ENCODE measurements at regions not wholly inside any gene's neighbourhood (a gene's known extent, or its start where the extent isn't known, plus 50 kb on each side); places are given as distances from the start of the nearest gene placed in this dataset.

DNA sequence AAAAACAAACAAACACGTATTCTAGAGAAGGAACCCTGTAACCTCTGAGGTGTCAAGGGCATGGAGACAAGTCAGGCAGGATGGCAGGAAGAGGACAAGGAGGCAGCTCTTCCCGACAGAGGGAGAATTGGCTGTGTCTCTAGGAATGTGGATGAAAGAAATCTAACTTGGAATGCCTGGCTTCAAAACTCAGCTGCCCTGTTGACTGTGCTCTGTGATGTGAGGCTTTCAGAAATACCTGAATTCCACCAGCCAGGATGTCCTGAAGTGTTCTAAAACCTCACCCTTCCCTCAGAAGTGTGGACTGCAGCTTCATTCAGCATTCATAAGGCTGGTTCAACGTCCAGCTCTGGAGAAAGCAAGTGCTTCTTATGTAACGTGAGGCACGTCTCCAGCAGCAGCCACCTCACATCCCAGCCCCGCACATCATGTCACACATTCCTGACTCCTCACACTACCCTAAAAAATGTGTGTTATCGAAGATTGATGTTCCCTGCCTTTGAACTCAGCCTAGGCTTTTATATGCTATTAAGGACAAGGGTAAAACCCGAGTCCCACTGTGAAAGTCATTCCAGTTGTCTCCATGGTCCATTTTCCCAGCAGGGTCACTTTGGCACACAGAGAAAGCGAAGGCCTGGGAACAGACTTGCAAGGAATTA, 398.9 kb downstream of the ETS1 start:
- no peak for DNase-seq
- Mint-ChIP-seq H3K4me3 (no peak overlapping the region), H3K27ac (no peak overlapping the region; the same call in 1 of the 2 replicates), H3K27me3 (ENCODE audit: insufficient read depth) (no peaks in the 10 kb centered on the region; the same call in 1 of the 2 replicates), H3K9me3 (peaks cover 8% of the 10 kb centered on the region; the same call in 1 of the 2 replicates), H3K36me3 (ENCODE audit: low read depth) (peaks cover 22% of the 10 kb centered on the region), H3K4me1 (ENCODE audit: low read depth) (peaks cover 17% of the 10 kb centered on the region)
- TF ChIP-seq, protein P1, sequence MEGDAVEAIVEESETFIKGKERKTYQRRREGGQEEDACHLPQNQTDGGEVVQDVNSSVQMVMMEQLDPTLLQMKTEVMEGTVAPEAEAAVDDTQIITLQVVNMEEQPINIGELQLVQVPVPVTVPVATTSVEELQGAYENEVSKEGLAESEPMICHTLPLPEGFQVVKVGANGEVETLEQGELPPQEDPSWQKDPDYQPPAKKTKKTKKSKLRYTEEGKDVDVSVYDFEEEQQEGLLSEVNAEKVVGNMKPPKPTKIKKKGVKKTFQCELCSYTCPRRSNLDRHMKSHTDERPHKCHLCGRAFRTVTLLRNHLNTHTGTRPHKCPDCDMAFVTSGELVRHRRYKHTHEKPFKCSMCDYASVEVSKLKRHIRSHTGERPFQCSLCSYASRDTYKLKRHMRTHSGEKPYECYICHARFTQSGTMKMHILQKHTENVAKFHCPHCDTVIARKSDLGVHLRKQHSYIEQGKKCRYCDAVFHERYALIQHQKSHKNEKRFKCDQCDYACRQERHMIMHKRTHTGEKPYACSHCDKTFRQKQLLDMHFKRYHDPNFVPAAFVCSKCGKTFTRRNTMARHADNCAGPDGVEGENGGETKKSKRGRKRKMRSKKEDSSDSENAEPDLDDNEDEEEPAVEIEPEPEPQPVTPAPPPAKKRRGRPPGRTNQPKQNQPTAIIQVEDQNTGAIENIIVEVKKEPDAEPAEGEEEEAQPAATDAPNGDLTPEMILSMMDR (IDR thresholded peaks at IDR 0.05): no peak

DNA sequence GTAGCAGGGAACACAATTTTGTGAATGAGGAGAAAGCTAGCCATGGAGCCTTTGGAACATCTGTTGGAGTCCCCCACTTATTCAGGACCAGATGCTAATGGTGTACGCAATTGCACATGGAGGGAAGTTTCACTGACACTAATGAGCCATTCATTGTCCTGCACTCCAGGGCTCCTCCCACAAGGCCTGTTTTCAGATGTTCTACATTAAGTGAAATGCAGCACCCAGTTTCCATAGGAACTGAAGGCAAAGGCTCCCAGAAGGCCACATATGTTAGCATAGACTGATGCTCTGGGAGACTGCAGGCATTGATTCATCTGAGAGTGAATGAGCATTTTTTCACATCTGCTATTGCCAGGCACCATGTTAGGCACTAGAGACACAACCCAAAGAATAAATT, 399.5 kb downstream of the ETS1 start:
- H3K36me3 Mint-ChIP-seq (ENCODE audit: low read depth): peaks cover 22% of the 10 kb centered on the region
- TF ChIP-seq, protein P1 (IDR thresholded peaks at IDR 0.05): no peak
- peaks cover 8% of the 10 kb centered on the region; the same call in 1 of the 2 replicates for H3K9me3 Mint-ChIP-seq
- H3K4me1 Mint-ChIP-seq (ENCODE audit: low read depth): peaks cover 17% of the 10 kb centered on the region
- H3K4me3 Mint-ChIP-seq: no peak overlapping the region
- H3K27ac Mint-ChIP-seq: no peak overlapping the region; the same call in 1 of the 2 replicates
- no peak for DNase-seq
- no peaks in the 10 kb centered on the region; the same call in 1 of the 2 replicates for H3K27me3 Mint-ChIP-seq (ENCODE audit: insufficient read depth)

DNA sequence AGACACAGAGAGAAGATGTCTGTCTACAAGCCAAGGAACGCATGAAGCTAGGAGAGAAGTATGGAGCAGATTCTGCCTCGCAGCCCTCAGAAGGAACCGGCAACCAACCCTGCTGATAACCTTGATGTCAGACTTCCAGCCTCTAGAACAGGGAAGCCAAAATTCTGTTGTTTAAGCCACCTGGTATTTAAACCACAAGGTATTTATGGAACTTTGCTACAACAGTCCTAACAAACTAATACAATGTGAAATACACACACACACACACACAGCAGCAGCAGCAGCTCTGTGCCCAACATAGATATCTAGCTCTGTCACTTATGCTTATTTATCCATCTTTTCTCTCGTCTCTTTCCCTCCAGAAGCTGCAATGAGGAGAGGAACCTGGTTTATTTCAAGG, 400.0 kb downstream of the ETS1 start:
- H3K27ac Mint-ChIP-seq: no peak overlapping the region
- DNase-seq: no peak
- H3K27me3 Mint-ChIP-seq (ENCODE audit: insufficient read depth): no peaks in the 10 kb centered on the region; the same call in 1 of the 2 replicates
- peaks cover 22% of the 10 kb centered on the region for H3K36me3 Mint-ChIP-seq (ENCODE audit: low read depth)
- TF ChIP-seq, protein P1 (IDR thresholded peaks at IDR 0.05): no peak
- no peak overlapping the region for H3K4me3 Mint-ChIP-seq
- H3K4me1 Mint-ChIP-seq (ENCODE audit: low read depth): peaks cover 17% of the 10 kb centered on the region
- H3K9me3 Mint-ChIP-seq: peaks cover 8% of the 10 kb centered on the region; the same call in 1 of the 2 replicates

DNA sequence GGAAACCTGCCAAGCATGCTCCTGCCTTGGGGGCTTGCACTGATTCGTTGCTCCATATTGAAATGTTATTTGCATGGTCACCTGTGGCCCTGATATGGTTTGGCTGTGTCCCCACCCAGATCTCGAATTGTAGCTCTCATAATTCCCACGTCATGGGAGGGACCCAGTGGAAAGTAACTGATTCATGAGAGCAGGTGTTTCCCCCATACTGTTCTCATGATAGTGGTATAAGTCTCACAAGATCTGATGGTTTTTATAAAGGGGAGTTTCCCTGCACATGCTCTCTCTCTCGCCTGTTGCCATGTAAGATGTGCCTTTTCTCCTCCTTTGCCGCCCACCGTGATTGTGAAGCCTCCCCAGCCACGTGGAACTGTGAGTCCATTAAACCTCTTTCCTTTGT, 402.4 kb downstream of the ETS1 start:
- H3K4me3 Mint-ChIP-seq: no peak overlapping the region
- peaks cover 22% of the 10 kb centered on the region for H3K36me3 Mint-ChIP-seq (ENCODE audit: low read depth)
- no peak for DNase-seq
- no peak overlapping the region for H3K27ac Mint-ChIP-seq
- TF ChIP-seq, protein P1 (IDR thresholded peaks at IDR 0.05): no peak
- no peaks in the 10 kb centered on the region; the same call in 1 of the 2 replicates for H3K27me3 Mint-ChIP-seq (ENCODE audit: insufficient read depth)
- peaks cover 8% of the 10 kb centered on the region; the same call in 1 of the 2 replicates for H3K9me3 Mint-ChIP-seq
- H3K4me1 Mint-ChIP-seq (ENCODE audit: low read depth): peaks cover 32% of the 10 kb centered on the region

DNA sequence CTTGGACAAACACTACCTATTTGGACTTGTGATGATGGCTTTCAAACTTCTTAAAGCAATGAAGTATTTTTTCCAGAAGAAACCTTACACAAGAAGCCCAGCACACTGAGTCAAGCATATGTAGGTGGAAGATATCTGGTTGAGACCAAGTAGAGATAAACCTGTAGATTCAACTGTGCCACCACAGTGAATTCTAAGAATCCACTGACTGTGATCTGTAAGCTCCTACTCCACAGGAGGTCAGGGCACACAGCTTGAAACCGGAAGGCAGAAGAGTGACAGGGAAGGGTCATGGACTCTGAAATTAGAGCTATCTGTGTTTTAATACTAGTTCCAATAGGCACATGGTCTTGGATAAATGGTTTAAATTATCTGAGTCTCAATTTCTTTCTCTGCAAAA, 404.5 kb downstream of the ETS1 start:
- TF ChIP-seq, protein P1 (IDR thresholded peaks at IDR 0.05): no peak
- peaks cover 42% of the 10 kb centered on the region for H3K4me1 Mint-ChIP-seq (ENCODE audit: low read depth)
- H3K4me3 Mint-ChIP-seq: no peak overlapping the region
- no peak overlapping the region for H3K27ac Mint-ChIP-seq
- peaks cover under 1% of the 10 kb centered on the region for H3K27me3 Mint-ChIP-seq (ENCODE audit: insufficient read depth)
- no peak for DNase-seq
- H3K36me3 Mint-ChIP-seq (ENCODE audit: low read depth): peaks cover 22% of the 10 kb centered on the region
- H3K9me3 Mint-ChIP-seq: peaks cover 8% of the 10 kb centered on the region; the same call in 1 of the 2 replicates
